T-helper 1 cell treated with Interleukin-12 subunit alpha and Interleukin-12 subunit beta and Interleukin-4 antibody, amounts not matched to agents 30 μg/mL and 1 μg/mL, for 36 hours (primary cell): ENCODE measurements at regions not wholly inside any gene's neighbourhood (a gene's known extent, or its start where the extent isn't known, plus 50 kb on each side); places are given as distances from the start of the nearest gene placed in this dataset.

Experiments used
- H3K27ac Mint-ChIP-seq: one replicate; pipeline ENCODE4 v1.8.0; 2021; ENCODE audit warnings: mild to moderate bottlenecking, mixed read lengths
- H3K27me3 Mint-ChIP-seq: one replicate; pipeline ENCODE4 v1.8.0; 2021; ENCODE audit warnings: low read depth, mixed read lengths
- H3K36me3 Mint-ChIP-seq: one replicate; pipeline ENCODE4 v1.8.0; 2021; ENCODE audit warnings: low read depth, mixed read lengths
- H3K4me1 Mint-ChIP-seq: one replicate; pipeline ENCODE4 v1.8.0; 2021; ENCODE audit warnings: low read depth, mixed read lengths
- H3K4me3 Mint-ChIP-seq: one replicate; pipeline ENCODE4 v1.8.0; 2021; ENCODE audit warnings: mild to moderate bottlenecking, moderate library complexity, mixed read lengths
- H3K9me3 Mint-ChIP-seq: one replicate; pipeline ENCODE4 v1.8.0; 2021; ENCODE audit warnings: mixed read lengths

GRCh38 chr1:29901624-29902325 is 665.5 kb downstream of the PTPRU start:
- H3K4me1 Mint-ChIP-seq, result peaks cover 2% of the 10 kb centered on the region
- H3K27ac Mint-ChIP-seq, result no peak overlapping the region
- H3K36me3 Mint-ChIP-seq, result no peaks in the 10 kb centered on the region
- peaks cover 13% of the 10 kb centered on the region for H3K27me3 Mint-ChIP-seq
- H3K4me3 Mint-ChIP-seq, result no peak overlapping the region
- H3K9me3 Mint-ChIP-seq, result no peaks in the 10 kb centered on the region

- H3K4me3 Mint-ChIP-seq, result no peak overlapping the region
- H3K27ac Mint-ChIP-seq, result no peak overlapping the region
- peaks cover 2% of the 10 kb centered on the region for H3K4me1 Mint-ChIP-seq
- no peaks in the 10 kb centered on the region for H3K9me3 Mint-ChIP-seq
- H3K36me3 Mint-ChIP-seq, result no peaks in the 10 kb centered on the region
- H3K27me3 Mint-ChIP-seq, result peaks cover 16% of the 10 kb centered on the region
These were observed 664.4 kb downstream of the PTPRU start for GRCh38 chr1:29900712-29901111.

GRCh38 chr1:29900104-29900679 is 663.9 kb downstream of the PTPRU start:
- H3K27ac Mint-ChIP-seq, result no peak overlapping the region
- peaks cover 21% of the 10 kb centered on the region for H3K27me3 Mint-ChIP-seq
- H3K9me3 Mint-ChIP-seq, result no peaks in the 10 kb centered on the region
- H3K36me3 Mint-ChIP-seq, result no peaks in the 10 kb centered on the region
- H3K4me1 Mint-ChIP-seq, result peaks cover 2% of the 10 kb centered on the region
- no peak overlapping the region for H3K4me3 Mint-ChIP-seq

GRCh38 chr1:29896791-29897714 is 660.7 kb downstream of the PTPRU start:
- no peak overlapping the region for H3K4me3 Mint-ChIP-seq
- peaks cover 18% of the 10 kb centered on the region for H3K27me3 Mint-ChIP-seq
- H3K9me3 Mint-ChIP-seq, result no peaks in the 10 kb centered on the region
- peaks cover 2% of the 10 kb centered on the region for H3K4me1 Mint-ChIP-seq
- H3K27ac Mint-ChIP-seq, result no peak overlapping the region
- no peaks in the 10 kb centered on the region for H3K36me3 Mint-ChIP-seq

GRCh38 chr1:29896300-29896699 is 660.0 kb downstream of the PTPRU start:
- Mint-ChIP-seq H3K4me3 (no peak overlapping the region), H3K27ac (no peak overlapping the region), H3K36me3 (no peaks in the 10 kb centered on the region), H3K4me1 (peaks cover 2% of the 10 kb centered on the region), H3K9me3 (no peaks in the 10 kb centered on the region), H3K27me3 (peaks cover 25% of the 10 kb centered on the region)

GRCh38 chr1:29895201-29895600 is 658.9 kb downstream of the PTPRU start:
- H3K4me3 Mint-ChIP-seq, result no peak overlapping the region
- H3K27ac Mint-ChIP-seq, result no peak overlapping the region
- no peaks in the 10 kb centered on the region for H3K9me3 Mint-ChIP-seq
- H3K36me3 Mint-ChIP-seq, result no peaks in the 10 kb centered on the region
- peaks cover 2% of the 10 kb centered on the region for H3K4me1 Mint-ChIP-seq
- peaks cover 25% of the 10 kb centered on the region for H3K27me3 Mint-ChIP-seq

GRCh38 chr1:29894311-29894710 is 658.0 kb downstream of the PTPRU start:
- Mint-ChIP-seq H3K27ac (no peak overlapping the region), H3K9me3 (no peaks in the 10 kb centered on the region), H3K36me3 (no peaks in the 10 kb centered on the region), H3K4me1 (peaks cover 2% of the 10 kb centered on the region), H3K4me3 (no peak overlapping the region), H3K27me3 (peaks cover 25% of the 10 kb centered on the region)

GRCh38 chr1:29893806-29894205 is 657.5 kb downstream of the PTPRU start:
- Mint-ChIP-seq H3K36me3 (no peaks in the 10 kb centered on the region), H3K4me3 (no peak overlapping the region), H3K27me3 (peaks cover 25% of the 10 kb centered on the region), H3K27ac (no peak overlapping the region), H3K4me1 (peaks cover 2% of the 10 kb centered on the region), H3K9me3 (no peaks in the 10 kb centered on the region)

GRCh38 chr1:29893046-29893723 is 656.9 kb downstream of the PTPRU start:
- H3K4me3 Mint-ChIP-seq, result no peak overlapping the region
- H3K4me1 Mint-ChIP-seq, result peaks cover 2% of the 10 kb centered on the region
- no peak overlapping the region for H3K27ac Mint-ChIP-seq
- no peaks in the 10 kb centered on the region for H3K9me3 Mint-ChIP-seq
- peaks cover 25% of the 10 kb centered on the region for H3K27me3 Mint-ChIP-seq
- no peaks in the 10 kb centered on the region for H3K36me3 Mint-ChIP-seq

GRCh38 chr1:29892247-29892646 is 655.9 kb downstream of the PTPRU start:
- Mint-ChIP-seq H3K27ac (no peak overlapping the region), H3K9me3 (no peaks in the 10 kb centered on the region), H3K4me3 (no peak overlapping the region), H3K4me1 (peaks cover 2% of the 10 kb centered on the region), H3K36me3 (no peaks in the 10 kb centered on the region), H3K27me3 (peaks cover 25% of the 10 kb centered on the region)

- no peak overlapping the region for H3K27ac Mint-ChIP-seq
- no peak overlapping the region for H3K4me3 Mint-ChIP-seq
- no peaks in the 10 kb centered on the region for H3K36me3 Mint-ChIP-seq
- no peaks in the 10 kb centered on the region for H3K9me3 Mint-ChIP-seq
- peaks cover 15% of the 10 kb centered on the region for H3K27me3 Mint-ChIP-seq
- H3K4me1 Mint-ChIP-seq, result no peaks in the 10 kb centered on the region
These were observed 654.1 kb downstream of the PTPRU start for GRCh38 chr1:29890201-29890959.

GRCh38 chr1:29889776-29890175 is 653.5 kb downstream of the PTPRU start:
- Mint-ChIP-seq H3K27ac (no peak overlapping the region), H3K9me3 (no peaks in the 10 kb centered on the region), H3K4me3 (no peak overlapping the region), H3K27me3 (peaks cover 9% of the 10 kb centered on the region), H3K36me3 (no peaks in the 10 kb centered on the region), H3K4me1 (no peaks in the 10 kb centered on the region)

GRCh38 chr1:29884740-29885139 is 648.4 kb downstream of the PTPRU start:
- H3K4me1 Mint-ChIP-seq, result no peaks in the 10 kb centered on the region
- no peak overlapping the region for H3K27ac Mint-ChIP-seq
- no peaks in the 10 kb centered on the region for H3K36me3 Mint-ChIP-seq
- no peaks in the 10 kb centered on the region for H3K9me3 Mint-ChIP-seq
- no peak overlapping the region for H3K4me3 Mint-ChIP-seq
- H3K27me3 Mint-ChIP-seq, result no peaks in the 10 kb centered on the region

GRCh38 chr1:29883986-29884385 is 647.7 kb downstream of the PTPRU start:
- Mint-ChIP-seq H3K4me1 (no peaks in the 10 kb centered on the region), H3K27me3 (no peaks in the 10 kb centered on the region), H3K27ac (no peak overlapping the region), H3K4me3 (no peak overlapping the region), H3K36me3 (no peaks in the 10 kb centered on the region), H3K9me3 (no peaks in the 10 kb centered on the region)
